ENCODE measurements at regions not wholly inside any gene's neighbourhood (a gene's known extent, or its start where the extent isn't known, plus 50 kb on each side); places are given as distances from the start of the nearest gene placed in this dataset.

DNA sequence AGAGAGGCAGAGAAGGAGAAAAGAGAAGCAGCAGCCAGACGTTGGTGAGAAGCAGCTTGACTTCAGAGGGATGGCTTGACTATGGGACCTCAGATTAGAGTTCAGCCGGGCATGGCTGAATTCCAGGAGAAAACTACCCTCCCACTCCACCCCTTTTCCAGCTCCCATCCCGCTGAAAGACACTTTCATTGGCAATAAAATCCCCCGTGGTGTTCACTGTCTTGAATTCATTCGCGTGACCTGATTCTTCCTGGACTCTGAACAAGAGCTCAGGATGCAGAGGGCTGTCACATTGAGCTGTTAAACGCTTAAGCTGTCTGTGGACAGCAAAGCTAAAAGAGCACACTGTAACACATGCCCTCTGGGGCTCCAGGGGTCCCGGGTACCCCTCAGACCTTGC is 1575.3 kb upstream of the AGA start:
- TF ChIP-seq, protein P1, sequence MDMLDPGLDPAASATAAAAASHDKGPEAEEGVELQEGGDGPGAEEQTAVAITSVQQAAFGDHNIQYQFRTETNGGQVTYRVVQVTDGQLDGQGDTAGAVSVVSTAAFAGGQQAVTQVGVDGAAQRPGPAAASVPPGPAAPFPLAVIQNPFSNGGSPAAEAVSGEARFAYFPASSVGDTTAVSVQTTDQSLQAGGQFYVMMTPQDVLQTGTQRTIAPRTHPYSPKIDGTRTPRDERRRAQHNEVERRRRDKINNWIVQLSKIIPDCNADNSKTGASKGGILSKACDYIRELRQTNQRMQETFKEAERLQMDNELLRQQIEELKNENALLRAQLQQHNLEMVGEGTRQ (IDR thresholded peaks at IDR 0.05; ENCODE audit: low read depth, low read length) = no peak
- no peak for TF ChIP-seq RFX5 (IDR thresholded peaks at IDR 0.05; ENCODE audit: low read depth, low read length)
- TF ChIP-seq BHLHE40 (IDR thresholded peaks at IDR 0.05; ENCODE audit: low read depth, low read length) = no peak
- TF ChIP-seq, protein P2, sequence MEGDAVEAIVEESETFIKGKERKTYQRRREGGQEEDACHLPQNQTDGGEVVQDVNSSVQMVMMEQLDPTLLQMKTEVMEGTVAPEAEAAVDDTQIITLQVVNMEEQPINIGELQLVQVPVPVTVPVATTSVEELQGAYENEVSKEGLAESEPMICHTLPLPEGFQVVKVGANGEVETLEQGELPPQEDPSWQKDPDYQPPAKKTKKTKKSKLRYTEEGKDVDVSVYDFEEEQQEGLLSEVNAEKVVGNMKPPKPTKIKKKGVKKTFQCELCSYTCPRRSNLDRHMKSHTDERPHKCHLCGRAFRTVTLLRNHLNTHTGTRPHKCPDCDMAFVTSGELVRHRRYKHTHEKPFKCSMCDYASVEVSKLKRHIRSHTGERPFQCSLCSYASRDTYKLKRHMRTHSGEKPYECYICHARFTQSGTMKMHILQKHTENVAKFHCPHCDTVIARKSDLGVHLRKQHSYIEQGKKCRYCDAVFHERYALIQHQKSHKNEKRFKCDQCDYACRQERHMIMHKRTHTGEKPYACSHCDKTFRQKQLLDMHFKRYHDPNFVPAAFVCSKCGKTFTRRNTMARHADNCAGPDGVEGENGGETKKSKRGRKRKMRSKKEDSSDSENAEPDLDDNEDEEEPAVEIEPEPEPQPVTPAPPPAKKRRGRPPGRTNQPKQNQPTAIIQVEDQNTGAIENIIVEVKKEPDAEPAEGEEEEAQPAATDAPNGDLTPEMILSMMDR (conservative IDR thresholded peaks at IDR 0.05; ENCODE audit: low read depth, low read length) = no peak
- no peak for TF ChIP-seq SMC3 (IDR thresholded peaks at IDR 0.05; ENCODE audit: low read depth, low read length)
- no peak overlapping the region for H3K9ac ChIP-seq (ENCODE audit: low read depth, low read length)
- H4K91ac ChIP-seq (ENCODE audit: insufficient read depth, low read depth, low read length) = no peak overlapping the region
- BruUV-seq (replicated peaks) = no TSS peak
- no peaks in the 10 kb centered on the region for H4K20me1 ChIP-seq (ENCODE audit: insufficient read depth, low read length)
- intact Hi-C loops (cut with micrococcal nuclease) = no loop called here
- no peak overlapping the region for H3K27ac ChIP-seq (ENCODE audit: insufficient read depth, low read length)
- DNase-seq = no peak
- no peak overlapping the region for H3K23ac ChIP-seq (ENCODE audit: low read depth, low read length)
- no peaks in the 10 kb centered on the region for H3K9me1 ChIP-seq (ENCODE audit: insufficient read depth, low read length)
- H3K4ac ChIP-seq (ENCODE audit: low read depth, low read length) = no peak overlapping the region
- in situ Hi-C loops (cut with MboI; ENCODE audit: low sequenced_read_pairs) = no loop called here
- no peak overlapping the region for H3K14ac ChIP-seq (replicated peaks; ENCODE audit: low read depth, low read length)
- 72% methylated on average over 4 of the region's 8 CpGs; no CpG with 5 or more reads in 1 of the 2 experiments for WGBS, 2 experiments (ENCODE audit: extremely low coverage in 2 of 2, insufficient read length in 1 of 2)
- ChIA-PET CTCF (no interaction called here), POLR2A (ENCODE audit: unreplicated experiment) (no interaction called here)
- H3K4me2 ChIP-seq (ENCODE audit: low read depth, low read length) = no peak overlapping the region
- H4K8ac ChIP-seq (ENCODE audit: low read depth in 2 of 2, low read length in 2 of 2) = no peak overlapping the region
- no peak overlapping the region for H2AK5ac ChIP-seq (ENCODE audit: low read depth, low read length)
- H3K9me3 ChIP-seq (ENCODE audit: control insufficient read depth, insufficient read depth, low read length) = no peaks in the 10 kb centered on the region
- H2AFZ ChIP-seq (replicated peaks; ENCODE audit: low read length, poor library complexity) = no peak overlapping the region
- ATAC-seq (ENCODE audit: low read depth) = no peak
- no peak overlapping the region for H2AK9ac ChIP-seq (replicated peaks; ENCODE audit: low read depth, low read length, poor library complexity)
- H2BK20ac ChIP-seq (ENCODE audit: low read depth, low read length) = no peak overlapping the region
- H3K36me3 ChIP-seq (ENCODE audit: control insufficient read depth, insufficient read depth, low read length) = no peaks in the 10 kb centered on the region
- H2BK5ac ChIP-seq (ENCODE audit: low read depth, low read length, poor library complexity, severe bottlenecking) = no peak overlapping the region
- H2BK120ac ChIP-seq (ENCODE audit: low read depth, low read length) = no peak overlapping the region
- H3K27me3 ChIP-seq (ENCODE audit: control insufficient read depth, insufficient read depth, low read length) = no peaks in the 10 kb centered on the region
- H2BK15ac ChIP-seq (ENCODE audit: low read depth, low read length) = no peak overlapping the region
- H3K56ac ChIP-seq (ENCODE audit: extremely low read depth, insufficient read depth, low read length) = no peak overlapping the region
- H3K4me3 ChIP-seq (ENCODE audit: insufficient read depth, low read depth, low read length) = no peak overlapping the region
- H4K5ac ChIP-seq (ENCODE audit: low read depth, low read length) = no peak overlapping the region
- dilution Hi-C loops (cut with HindIII; ENCODE audit: low sequenced_read_pairs, unreplicated experiment) = no loop called here
- no peak overlapping the region for H3K18ac ChIP-seq (ENCODE audit: low read depth, low read length)
- H3K79me1 ChIP-seq (ENCODE audit: low read depth in 1 of 2, low read length in 2 of 2) = no peaks in the 10 kb centered on the region
- no peaks in the 10 kb centered on the region for H3K4me1 ChIP-seq (ENCODE audit: control insufficient read depth, insufficient read depth, low read length)

Data from IMR-90 (cell line).